ENCODE measurements at regions not wholly inside any gene's neighbourhood (a gene's known extent, or its start where the extent isn't known, plus 50 kb on each side); places are given as distances from the start of the nearest gene placed in this dataset.

GRCh38 chr4:160980091-160980490 lies 1183.7 kb downstream of the FSTL5 start:
- TF ChIP-seq NANOG (IDR thresholded peaks at IDR 0.05; ENCODE audit: insufficient read depth, low read depth, low read length, poor library complexity, severe bottlenecking) (no peak), SIX5 (IDR thresholded peaks at IDR 0.05; ENCODE audit: low read depth, low read length) (no peak), POLR2A (IDR thresholded peaks at IDR 0.05; ENCODE audit: control extremely low read depth in 1 of 2, low read depth in 2 of 2, low read length in 2 of 2) (no peak), CTCF (IDR thresholded peaks at IDR 0.05; ENCODE audit: control extremely low read depth in 1 of 3, insufficient read depth in 1 of 3, low read depth in 1 of 3, low read length in 3 of 3) (no peak), SP2 (IDR thresholded peaks at IDR 0.05; ENCODE audit: low read length) (no peak), USF2 (IDR thresholded peaks at IDR 0.05; ENCODE audit: low read length) (no peak), JUND (IDR thresholded peaks at IDR 0.05; ENCODE audit: low read length) (no peak)

Data from H1 (cell line).